T1000 (cell line): ENCODE measurements at regions not wholly inside any gene's neighbourhood (a gene's known extent, or its start where the extent isn't known, plus 50 kb on each side); places are given as distances from the start of the nearest gene placed in this dataset.

Experiments
- DNase-seq: peaks from one replicate; lab custom pipeline; 2025; ENCODE audit warnings: mixed read lengths; lab: John Stamatoyannopoulos, UW

DNA sequence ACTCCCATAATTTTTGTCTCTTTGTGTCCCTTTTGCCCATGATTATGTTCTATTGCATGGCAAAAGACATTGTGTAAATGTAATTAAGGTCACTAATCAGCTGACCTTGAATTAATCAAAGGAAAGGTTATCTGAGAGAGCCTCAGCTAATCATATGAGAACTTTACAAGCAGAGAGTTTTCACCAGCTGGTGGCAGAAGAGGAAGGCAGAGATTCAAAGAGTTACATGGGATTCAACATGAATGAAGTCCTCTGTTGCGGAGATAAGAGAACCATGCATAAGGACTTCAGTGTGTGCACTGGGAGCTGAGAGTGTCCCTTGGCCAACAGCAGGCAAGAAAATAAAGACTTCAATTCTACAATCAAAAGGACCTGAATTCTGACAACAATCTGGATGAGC, 494.1 kb upstream of the ARID1B start:
- no peak for DNase-seq

DNA sequence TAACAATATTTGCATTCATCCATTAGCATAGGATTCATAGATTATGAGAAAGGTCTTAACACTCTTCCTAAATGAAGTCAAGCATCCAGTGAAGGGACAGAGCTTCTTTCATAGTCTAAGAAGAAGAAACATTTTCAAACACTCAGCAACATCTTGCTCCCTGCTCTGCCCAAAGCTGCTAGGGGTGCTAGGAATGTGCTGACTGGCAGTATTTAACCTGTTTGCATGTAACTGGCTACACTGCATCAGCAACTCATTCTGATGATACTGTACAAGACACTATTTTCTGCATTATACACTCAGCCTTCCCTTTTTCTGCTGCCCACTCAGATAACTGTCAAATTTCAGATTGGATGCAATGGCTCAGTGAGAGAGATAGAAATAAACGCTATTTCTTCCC, 495.1 kb upstream of the ARID1B start:
- no peak for DNase-seq

DNA sequence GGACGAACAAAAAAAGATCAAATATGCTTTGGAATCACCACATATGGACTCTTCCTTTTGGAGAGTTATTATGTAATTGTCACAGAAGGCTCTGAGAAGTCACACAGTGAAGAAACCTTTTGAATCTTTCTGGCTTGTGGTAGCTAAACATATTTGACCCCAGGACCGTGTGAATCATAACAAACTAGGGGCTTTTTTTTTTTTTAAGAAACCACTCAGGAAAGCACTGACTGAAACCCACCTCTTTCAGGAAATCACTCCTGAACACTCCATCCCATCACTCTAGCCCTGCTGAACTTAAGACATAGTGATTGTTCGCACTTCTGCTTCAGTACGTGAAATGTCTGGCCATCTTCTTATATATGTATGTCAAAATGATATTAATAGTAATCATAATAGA, 495.9 kb upstream of the ARID1B start:
- no peak for DNase-seq

DNA sequence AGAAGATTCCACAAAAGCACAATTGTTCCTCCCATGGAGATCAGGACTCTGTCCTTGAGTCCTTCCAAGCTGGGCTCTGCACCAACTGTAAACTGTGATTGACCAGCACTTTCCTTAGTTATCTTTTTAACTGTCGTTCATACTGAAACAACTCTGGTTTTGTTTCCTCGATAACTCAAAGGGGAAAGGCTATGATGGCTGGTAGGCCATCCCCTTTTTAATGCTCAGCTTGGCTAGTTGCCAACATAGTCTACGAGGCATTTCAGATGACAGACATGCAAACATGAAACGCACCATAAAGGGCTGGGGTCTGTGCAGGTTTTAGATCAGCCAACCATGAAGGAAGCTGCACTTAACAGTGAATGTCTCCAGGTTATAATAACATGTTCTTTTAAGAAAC, 497.1 kb upstream of the ARID1B start:
- no peak for DNase-seq

DNA sequence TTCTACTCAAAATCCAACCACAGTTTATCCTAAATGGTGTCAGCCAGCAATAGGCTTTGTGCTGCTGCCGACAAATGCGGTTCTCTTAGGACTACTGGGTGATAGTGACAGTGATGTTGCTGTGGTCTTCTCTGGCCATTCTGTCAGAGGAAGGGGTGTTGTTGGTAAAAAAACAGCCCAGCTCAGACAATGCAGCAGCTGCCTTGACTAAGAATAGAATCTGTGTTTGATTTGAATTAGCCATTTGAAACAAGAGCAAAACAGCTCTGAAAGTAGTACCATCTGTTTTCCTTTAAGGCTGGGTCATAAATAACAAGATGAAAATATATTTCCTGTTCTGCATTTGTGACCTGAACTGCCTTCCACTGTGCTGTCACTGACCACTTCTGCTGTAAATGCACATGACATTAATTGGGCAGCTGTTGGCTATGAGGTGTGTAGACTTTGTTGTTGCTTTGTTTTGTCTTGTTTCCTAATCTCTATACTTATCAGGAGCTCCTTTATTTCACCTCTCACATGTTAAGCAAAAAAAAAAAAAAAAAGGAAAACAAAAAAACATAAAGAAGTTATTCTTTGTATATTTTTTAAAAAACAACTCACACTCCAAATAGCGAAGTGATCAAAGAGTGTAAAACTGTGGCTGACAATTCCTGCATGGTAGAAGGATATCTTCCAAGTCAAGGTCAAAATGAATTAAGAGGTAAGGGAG, 497.8 kb upstream of the ARID1B start:
- DNase-seq = no peak

DNA sequence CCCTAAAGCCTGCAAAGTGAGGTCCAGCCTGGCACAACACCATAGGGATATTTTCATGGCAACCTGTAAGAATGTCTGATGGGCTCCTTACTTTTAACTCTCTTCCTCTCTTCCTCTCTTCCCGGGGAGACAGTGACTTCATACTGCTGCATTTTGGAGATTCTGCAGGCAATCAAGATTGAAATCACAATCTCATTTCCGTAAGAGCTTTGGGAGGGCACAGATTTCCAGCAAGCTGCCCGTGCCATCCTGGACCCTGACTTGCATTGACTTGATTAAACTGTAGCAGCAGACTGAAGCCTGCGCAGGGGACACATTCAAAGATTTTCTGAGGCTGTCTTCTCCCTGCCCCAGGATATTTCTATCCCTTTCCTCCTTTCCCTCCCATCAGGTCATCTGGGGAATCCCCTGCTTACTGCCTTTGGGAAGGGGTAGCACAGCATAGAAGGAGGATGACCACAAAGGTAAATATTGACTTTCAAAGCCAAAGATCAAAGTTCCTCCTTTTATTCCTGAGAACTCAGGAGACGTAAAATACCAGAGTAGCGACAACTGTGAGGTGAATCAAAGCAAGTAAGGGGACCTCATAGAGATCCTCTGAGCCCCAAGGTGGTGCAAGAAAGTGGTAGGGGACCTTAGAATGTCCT, 504.0 kb upstream of the ARID1B start:
- DNase-seq = no peak

DNA sequence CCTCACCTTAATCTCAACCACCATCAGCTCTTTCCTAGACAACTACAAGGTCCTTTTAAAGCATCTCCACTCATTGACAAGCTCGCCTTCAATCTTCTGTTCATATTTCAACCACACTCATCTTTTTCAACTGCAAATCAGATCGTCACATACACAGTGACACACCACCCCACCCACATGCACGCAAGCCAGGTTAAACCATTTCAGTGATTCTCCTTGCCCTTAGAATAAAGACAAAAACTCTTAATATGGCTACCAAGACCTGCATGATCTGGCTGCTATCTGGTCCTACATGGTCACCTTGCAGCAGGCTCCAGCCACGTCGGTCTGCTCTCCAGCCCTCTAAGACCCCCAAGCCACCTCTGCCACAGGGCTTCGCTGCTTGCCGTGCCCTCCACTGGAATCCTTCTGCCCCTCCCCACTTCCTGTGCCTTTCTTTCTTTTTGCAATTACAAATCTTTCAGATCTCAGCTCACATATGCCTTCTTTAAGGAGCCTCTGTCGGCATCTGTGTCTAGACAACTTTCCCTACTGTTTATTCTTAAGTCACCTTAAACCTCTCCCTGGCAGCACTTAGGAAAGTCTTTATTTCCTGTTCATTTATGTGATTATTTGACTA, 507.3 kb upstream of the ARID1B start:
- no peak for DNase-seq

DNA sequence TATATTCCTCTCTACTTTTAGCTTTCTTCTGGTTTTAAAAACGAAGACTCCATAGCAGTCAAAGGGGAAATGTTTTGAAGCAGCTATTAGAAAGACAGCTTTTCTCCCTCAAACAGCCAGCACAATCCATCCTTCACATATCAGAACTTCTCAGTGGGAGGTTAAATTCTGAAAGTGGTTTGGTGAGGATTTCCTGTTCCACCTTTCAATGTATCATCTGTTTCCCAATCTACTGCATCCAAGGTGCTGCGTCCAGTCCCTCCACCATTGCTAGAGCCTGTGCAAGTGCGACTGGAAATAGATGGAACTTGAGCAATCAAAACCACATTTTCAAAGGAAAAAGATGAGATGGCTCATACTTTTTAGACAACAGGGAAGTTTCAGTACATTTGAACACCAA, 508.3 kb upstream of the ARID1B start:
- no peak for DNase-seq

DNA sequence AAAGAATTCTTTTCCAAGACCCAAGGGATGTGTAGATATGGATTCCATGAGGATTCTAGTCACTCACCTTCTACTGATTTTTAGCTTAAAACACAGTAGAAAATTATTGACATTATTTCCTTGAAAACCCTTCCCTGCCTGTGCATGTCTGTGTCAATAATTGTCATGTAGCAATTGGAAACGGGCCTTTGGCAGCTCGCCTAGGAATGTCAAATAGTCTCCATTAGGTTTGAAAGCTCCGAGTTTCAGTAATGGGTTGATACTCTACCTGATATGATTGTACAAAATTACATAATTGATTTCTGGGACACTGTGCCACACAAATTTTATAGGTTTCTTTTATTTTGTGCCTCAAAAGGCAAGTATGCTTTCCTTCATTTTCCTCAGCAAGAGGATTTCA, 515.2 kb upstream of the ARID1B start:
- DNase-seq = no peak

DNA sequence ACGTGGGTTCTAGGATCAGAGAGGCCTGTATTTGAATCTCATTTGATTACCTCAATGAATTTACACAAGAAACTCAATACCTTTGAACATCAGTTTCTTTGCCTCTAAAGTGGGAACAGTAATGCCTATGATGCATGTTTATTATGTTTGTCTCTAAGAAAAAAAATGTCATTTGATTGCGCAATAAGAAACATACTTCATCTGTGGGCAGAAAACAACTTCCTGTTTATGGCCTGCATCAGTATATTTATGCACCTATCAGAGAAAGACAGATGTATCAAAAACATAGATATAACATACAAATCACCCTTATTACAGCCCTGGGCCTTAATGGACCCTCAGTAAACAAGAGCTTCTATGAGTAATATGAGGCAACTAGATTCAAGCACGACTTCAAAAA, 516.4 kb upstream of the ARID1B start:
- DNase-seq = no peak

DNA sequence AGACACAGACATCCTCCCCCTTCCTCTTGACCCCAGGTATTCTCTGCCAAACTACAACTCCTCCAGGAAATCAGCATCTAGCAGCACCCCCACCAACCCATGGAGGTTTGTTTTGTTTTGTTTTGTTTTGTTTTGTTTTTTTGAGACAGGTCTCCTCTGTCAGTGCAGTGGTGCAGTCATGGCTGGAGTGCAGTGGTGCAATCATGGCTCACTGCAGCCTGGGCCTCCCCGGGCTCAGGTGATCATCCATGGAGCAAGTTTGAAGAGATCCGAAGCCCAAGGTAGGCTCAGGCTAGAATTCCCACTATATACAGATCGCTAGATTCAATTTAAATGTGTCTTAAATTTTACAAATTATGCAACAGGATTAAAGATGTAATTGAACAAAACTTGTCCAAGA, 518.2 kb upstream of the ARID1B start:
- DNase-seq = no peak

DNA sequence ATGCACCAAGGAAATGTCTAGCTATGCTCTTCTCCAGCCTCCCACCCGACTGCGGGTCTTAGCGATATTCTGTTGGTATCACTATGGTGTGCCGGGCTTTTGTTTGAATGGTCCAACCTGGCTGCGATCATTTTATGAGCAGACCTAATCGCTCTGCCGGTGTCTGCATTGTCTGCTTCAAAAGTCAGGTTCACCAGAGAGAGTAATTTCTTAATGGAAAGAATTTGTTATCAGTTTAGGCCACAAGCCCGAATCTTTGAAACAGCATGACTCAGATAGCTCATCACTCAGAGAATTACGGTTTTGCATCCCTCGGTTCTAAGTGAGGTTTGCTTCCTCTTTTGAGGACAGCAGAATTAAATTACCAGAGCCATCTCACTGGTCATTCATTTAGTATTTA, 521.0 kb upstream of the ARID1B start:
- no peak for DNase-seq

DNA sequence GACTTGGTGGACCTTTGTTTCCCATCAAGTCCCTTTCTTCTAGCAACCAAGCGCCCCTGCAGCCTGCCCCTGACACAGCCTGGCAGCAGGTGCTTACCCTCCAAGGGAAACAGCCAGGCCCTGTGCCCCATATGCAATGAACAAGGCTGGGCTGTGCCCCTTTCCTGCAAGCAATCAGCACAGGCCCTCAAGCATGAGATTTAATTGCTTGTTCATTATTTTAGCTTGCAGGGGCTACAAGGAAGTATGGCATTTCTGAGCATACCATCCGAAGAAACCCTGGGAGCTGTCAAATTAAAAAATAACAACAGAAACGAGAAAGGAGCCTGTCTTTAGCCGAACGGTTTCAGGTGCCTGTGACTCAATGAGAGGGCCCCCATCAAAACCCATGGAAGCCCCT, 522.9 kb upstream of the ARID1B start:
- DNase-seq = no peak

DNA sequence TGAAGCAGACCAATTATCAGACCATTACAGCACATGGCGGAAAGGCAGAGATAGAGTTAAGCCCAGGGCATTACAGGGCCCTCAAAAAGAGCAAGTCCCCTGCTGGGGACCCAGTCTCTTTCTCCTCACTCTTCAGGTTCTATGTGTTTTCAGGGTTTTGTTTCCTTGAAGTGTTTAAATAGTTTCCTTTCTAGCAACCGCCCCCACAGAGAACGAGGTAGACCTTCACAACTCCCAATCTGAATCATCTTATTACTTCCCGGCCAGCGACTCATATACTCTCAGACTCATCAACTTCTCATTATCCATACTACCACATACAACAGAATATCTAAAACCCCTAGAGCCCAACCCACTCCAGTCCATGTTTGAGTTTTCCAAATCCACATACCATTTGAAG, 526.6 kb upstream of the ARID1B start:
- no peak for DNase-seq

DNA sequence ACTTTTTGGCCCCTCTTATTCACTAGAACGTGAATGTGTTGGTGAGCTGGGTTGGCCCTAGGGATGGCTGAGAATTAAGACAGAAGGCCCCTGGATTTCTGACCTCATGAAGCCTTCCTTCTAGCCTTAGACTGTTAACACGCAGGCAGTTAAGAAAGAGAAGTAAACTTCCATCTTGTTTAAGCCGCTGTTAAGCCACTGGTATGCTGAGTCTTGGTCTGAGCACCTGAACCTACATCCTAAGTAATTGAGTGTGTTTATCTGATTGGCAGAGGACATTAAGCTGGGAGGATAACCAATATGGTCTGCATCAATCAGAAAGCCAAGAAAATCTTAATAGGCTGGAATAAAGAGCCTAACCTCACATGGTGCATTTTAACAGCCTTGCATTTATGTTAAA, 535.0 kb upstream of the ARID1B start:
- no peak for DNase-seq

DNA sequence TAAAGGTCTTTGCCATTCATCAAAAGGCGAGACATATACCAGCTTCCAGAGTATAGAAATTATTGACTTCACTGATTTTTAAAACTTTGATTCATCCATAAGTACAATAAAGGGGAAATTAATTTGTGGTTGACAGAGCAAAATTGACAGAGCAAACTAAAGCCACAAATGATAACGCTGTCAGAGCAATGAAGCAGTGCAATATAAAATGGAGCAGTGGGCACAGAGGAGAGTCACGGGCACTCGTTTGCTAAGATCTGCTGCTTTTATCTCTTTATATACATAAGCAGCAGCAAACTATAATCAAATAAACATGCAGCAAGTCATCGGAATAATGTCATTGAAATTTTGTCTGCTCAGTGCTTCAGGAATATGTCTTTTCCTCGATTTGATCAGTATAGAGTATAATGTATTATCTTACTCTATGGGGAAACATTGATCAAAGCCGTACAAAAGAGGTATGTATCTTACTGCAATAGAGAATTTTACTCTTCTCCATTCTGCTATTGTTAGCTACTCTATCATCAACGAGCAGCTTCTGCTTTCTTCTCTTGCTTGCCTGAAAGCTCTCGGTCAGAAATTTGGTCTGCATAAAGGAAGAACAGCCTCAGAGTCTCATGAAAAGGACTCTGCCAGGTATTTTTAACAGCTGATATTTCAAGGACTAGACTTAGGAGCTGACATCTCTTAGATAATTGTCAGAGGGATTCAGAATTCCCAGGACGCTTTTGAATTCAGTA, 546.0 kb upstream of the ARID1B start:
- DNase-seq = no peak

DNA sequence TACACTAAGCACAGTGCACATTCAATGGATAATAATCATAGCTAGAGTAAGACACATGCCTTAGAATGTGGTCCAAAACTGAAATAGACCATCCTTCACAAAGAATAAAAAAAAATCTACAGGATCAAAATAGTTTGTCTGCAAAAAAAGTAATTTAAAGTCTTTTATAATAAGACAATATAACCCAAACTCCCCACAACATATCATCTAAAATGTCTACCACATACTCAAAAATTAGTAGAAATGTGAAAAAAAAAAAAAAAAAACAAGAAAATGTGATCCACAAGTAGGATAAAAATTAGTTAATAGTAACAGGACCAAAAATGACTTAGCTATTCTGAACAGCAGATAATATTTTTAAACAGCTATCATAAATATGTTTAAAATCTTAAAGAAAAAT, 557.2 kb upstream of the ARID1B start:
- no peak for DNase-seq

DNA sequence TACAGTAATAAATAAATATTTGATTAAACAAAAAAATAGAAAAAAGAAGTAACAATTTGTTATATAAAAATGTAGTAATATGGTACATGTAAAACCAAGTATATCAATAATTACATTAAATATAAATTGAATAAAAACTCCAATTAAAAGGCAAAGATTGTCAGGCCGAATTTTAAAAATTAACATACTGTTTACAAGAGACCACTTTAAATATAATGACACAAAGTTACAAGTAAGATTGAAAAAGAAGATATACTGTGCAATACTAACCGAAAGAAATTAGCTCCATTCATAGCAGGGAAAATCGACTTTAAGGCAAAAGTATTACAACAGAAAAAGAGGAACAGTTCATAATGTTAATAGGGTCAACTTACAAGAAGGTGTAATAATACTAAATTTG, 571.5 kb upstream of the ARID1B start:
- DNase-seq = no peak

DNA sequence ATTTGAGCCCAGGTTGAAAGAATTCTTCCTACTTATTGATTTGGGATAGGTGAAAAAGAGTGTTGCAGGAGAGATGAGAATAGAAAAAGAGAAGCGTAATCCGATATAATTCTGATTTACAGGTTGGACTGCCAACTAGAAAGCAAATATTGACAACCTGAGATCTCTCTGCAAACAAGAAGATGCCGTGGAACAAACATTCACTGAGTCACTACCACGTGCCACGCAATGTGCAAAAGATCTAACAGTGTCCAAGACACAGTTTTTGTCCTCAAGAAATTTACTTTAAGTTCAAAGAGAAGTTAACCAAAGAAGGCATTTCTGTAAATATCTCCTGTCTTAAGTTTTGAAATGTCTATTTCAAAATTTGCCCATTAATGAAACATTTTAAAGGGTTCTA, 578.0 kb upstream of the ARID1B start:
- DNase-seq = no peak

DNA sequence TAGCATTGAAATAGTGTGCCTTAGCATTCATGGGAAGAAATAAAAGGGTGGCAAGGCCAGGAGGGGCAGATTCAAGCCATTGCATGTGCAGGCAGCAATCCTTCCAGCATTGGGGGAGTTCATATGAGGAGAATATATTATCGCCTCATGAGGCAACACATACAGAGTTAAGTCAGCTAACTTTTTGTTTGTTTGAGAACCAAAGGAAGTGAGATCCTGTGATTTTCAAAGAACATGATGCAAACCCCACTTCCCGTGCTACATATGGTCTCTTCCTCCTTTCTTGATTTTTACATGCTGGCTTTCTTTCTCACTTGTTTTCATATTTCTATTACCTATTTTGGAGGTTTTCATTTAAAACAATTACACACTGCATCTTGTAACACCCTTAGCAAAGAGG, 579.7 kb upstream of the ARID1B start:
- DNase-seq = no peak

DNA sequence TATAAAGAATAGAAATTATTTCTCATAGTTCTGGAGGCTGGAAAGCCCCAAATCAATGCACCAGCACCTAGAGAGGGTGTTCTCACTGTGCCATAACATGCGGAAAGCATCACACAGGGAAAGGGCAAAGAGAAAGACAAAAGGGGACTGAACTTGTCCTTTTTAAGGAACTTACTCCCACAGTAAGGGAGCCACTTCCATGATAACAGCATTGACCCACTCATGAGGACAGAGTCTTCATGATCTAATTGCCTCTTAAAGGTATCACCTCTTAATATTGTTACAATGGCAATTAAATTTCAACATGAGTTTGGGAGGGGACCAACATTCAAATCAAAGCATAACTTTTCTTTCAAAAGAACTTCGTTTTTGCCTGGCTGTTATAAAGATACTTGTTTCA, 582.2 kb upstream of the ARID1B start:
- DNase-seq = no peak

DNA sequence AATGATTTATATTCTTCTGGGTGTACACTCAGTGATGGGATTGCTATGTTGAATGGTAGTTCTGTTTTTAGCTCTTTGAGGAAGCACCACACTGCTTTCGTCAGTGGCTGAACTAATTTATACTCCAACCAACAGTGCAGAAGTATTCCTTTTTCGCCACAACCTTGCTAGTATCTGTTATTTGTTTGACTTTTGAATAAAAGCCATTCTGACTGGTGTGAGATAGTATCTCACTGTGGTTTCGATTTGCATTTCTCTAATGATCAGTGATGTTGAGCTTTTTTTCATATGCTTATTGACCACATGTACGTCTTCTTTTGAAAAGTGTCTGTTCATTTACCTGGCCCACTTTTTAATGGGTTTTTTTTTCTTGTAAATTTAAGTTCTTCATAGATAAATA, 583.8 kb upstream of the ARID1B start:
- no peak for DNase-seq

DNA sequence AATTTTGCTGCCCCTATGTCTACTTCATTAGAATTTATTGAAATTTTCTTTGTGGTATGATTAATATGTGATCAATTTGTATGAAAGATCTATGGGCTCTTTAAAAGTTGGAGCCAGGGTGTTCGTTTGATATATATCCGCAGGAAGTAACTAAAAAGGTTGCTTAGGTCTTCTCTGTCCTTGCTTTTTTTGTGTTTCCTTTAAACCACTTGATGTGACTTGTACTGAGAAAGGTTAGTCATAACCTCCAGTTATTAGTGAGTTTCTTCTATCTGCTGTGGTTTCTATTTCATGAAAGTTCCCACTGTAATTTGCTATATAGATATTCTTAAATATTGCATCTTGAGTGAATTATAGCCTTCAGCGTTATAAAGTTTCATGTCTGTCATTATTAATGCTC, 585.3 kb upstream of the ARID1B start:
- DNase-seq = no peak
